Thyroid gland (tissue), 4 donors: ENCODE measurements at regions not wholly inside any gene's neighbourhood (a gene's known extent, or its start where the extent isn't known, plus 50 kb on each side); places are given as distances from the start of the nearest gene placed in this dataset.

Experiments used
- POLR2A ChIP-seq, 2 donors: fragments of 450-650 bp; IDR thresholded peaks; one replicate each; pipeline ENCODE4 v1.6.1; 2017; ENCODE audit warnings: antibody characterized with exemption in 2 of 2, mild to moderate bottlenecking in 2 of 2, moderate library complexity in 1 of 2
- TF ChIP-seq, protein P1 (sequence below), 6 experiments: fragments of 200-600 bp in 3 of 6; fragments of 450-650 bp in 3 of 6; sonication (generic) in 3 of 6; IDR thresholded peaks; one replicate each; pipeline ENCODE4 v1.5.1; 2016 to 2019; ENCODE audit warnings: antibody characterized with exemption in 6 of 6, mild to moderate bottlenecking in 2 of 6, inconsistent platforms in 1 of 6, moderate library complexity in 1 of 6

DNA sequence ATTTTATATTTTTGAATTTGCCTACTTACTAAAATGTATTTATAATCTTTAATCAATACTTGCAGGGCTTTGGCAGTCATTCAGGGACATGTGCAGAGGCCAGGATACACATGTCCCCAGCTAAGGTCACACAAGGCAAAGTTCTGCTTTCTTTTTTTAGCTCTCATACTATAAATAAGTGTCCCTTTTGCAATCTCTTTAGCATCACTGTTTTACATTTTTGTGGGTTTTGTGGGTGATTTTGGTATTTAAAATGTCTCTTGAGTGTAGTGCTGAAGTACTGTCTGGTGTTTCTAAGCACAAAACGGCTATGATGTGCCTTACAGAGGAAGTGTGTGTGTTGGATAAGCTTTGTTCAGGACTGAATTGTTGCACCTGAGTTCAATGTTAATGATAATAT lies 309.0 kb upstream of the GULP1 start:
- TF ChIP-seq, protein P1, sequence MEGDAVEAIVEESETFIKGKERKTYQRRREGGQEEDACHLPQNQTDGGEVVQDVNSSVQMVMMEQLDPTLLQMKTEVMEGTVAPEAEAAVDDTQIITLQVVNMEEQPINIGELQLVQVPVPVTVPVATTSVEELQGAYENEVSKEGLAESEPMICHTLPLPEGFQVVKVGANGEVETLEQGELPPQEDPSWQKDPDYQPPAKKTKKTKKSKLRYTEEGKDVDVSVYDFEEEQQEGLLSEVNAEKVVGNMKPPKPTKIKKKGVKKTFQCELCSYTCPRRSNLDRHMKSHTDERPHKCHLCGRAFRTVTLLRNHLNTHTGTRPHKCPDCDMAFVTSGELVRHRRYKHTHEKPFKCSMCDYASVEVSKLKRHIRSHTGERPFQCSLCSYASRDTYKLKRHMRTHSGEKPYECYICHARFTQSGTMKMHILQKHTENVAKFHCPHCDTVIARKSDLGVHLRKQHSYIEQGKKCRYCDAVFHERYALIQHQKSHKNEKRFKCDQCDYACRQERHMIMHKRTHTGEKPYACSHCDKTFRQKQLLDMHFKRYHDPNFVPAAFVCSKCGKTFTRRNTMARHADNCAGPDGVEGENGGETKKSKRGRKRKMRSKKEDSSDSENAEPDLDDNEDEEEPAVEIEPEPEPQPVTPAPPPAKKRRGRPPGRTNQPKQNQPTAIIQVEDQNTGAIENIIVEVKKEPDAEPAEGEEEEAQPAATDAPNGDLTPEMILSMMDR (IDR thresholded peaks at IDR 0.05), result no peak
- no peak for TF ChIP-seq POLR2A (IDR thresholded peaks at IDR 0.05)
